HepG2 (cell line): ENCODE measurements at regions not wholly inside any gene's neighbourhood (a gene's known extent, or its start where the extent isn't known, plus 50 kb on each side); places are given as distances from the start of the nearest gene placed in this dataset.

ENCODE experiments used
- ATAC-seq: fragments of 200-7000 bp; cut with Tn5 transposase; 3 replicates; pipeline ENCODE4 v1.9.1; 2020; ENCODE audit warnings: mild to moderate bottlenecking, moderate library complexity
- BruUV-seq: library from RNA; stranded (reverse); fragments of 400-500 nt; replicated peaks from 2 replicates; lab custom pipeline; 2021; lab: Mats Ljungman, UMichigan
- CTCF ChIA-PET: fragments of 300-600 bp; formaldehyde crosslinking; extraction: SDS; loops from one replicate; lab custom pipeline; 2021; ENCODE audit warnings: low total read pairs, inconsistent platforms, low intra/inter-chr PET ratio; lab: Yijun Ruan, JAX
- POLR2A ChIA-PET: fragments of 350-600 bp; sonication (Branson Sonifier 250); formaldehyde crosslinking; loops from one replicate; lab custom pipeline; 2020; ENCODE audit warnings: antibody characterized with exemption, inconsistent platforms; lab: Yijun Ruan, JAX
- DNase-seq: peaks from one replicate; pipeline ENCODE4 v3.0.0-alpha.2; 2015; ENCODE audit warnings: low spot score
- FAIRE-seq: peaks from 3 replicates; lab custom pipeline; 2011; peaks lifted over from hg19 to GRCh38; lab: Jason Lieb, UNC
- H2AFZ ChIP-seq: one replicate; pipeline ENCODE4 v1.6.1; 2011; ENCODE audit warnings: low read length, inconsistent platforms
- H3K27ac ChIP-seq: fragments of 300-600 bp; 3 replicates; pipeline ENCODE4 v1.8.0; 2011; ENCODE audit warnings: mixed run types, mild to moderate bottlenecking, mixed read lengths, low read length, inconsistent platforms; ENCODE audit not compliant: insufficient read depth; ENCODE audit errors: extremely low read length
- H3K27me3 ChIP-seq, 2 experiments: fragments of 200-600 bp in 1 of 2; 2 replicates in 1 of 2; 3 replicates in 1 of 2; pipeline versions ENCODE4 v1.6.0 to v1.8.0; 2011; ENCODE audit warnings: low read length in 2 of 2, mild to moderate bottlenecking in 2 of 2, moderate library complexity in 2 of 2, inconsistent platforms in 1 of 2; ENCODE audit not compliant: insufficient read depth in 2 of 2, control insufficient read depth in 1 of 2
- H3K36me3 ChIP-seq, 2 experiments: fragments of 200-600 bp in 1 of 2; replicated peaks in 1 of 2; 2 replicates in 1 of 2; 3 replicates in 1 of 2; pipeline versions ENCODE4 v1.5.1 to v1.8.0; 2011; ENCODE audit warnings: low read length in 2 of 2, inconsistent platforms in 1 of 2; ENCODE audit not compliant: insufficient read depth in 2 of 2, control insufficient read depth in 1 of 2
- H3K4me1 ChIP-seq: 2 replicates; pipeline ENCODE4 v1.5.1; 2012; ENCODE audit warnings: low read length, inconsistent platforms; ENCODE audit not compliant: insufficient read depth
- H3K4me2 ChIP-seq: 2 replicates; pipeline ENCODE4 v1.6.0; 2011; ENCODE audit warnings: low read depth, low read length, inconsistent platforms
- H3K4me3 ChIP-seq, 3 experiments: fragments of 200-600 bp in 1 of 3; sonication (generic), shearing (Covaris generic) in 1 of 3; replicated peaks in 1 of 3; 2 replicates each; pipeline ENCODE4 v1.5.1; 2011 to 2016; ENCODE audit warnings: low read length in 3 of 3, inconsistent platforms in 2 of 3, low read depth in 2 of 3, mild to moderate bottlenecking in 2 of 3, control low read depth in 1 of 3, mixed read lengths in 1 of 3; ENCODE audit not compliant: insufficient read depth in 1 of 3
- H3K79me2 ChIP-seq: one replicate; pipeline ENCODE4 v1.6.1; 2011; ENCODE audit warnings: low read length, inconsistent platforms; ENCODE audit not compliant: insufficient read depth
- H3K9ac ChIP-seq: 2 replicates; pipeline ENCODE4 v1.6.0; 2011; ENCODE audit warnings: mild to moderate bottlenecking, low read depth, low read length, inconsistent platforms; ENCODE audit not compliant: insufficient read depth
- H3K9me3 ChIP-seq: 2 replicates; pipeline ENCODE4 v1.5.1; 2012; ENCODE audit warnings: mild to moderate bottlenecking, low read length
- H4K20me1 ChIP-seq: 2 replicates; pipeline ENCODE4 v1.6.0; 2011; ENCODE audit warnings: inconsistent platforms, mild to moderate bottlenecking, low read length, moderate library complexity; ENCODE audit not compliant: insufficient read depth
- ATF4 ChIP-seq, 2 experiments: fragments of 450-650 bp in 1 of 2; sonication (generic) in 1 of 2; formaldehyde crosslinking; IDR thresholded peaks; 2 replicates each; pipeline versions ENCODE4 v1.5.0 to v1.8.0; 2020 to 2022; ENCODE audit warnings: mild to moderate bottlenecking in 1 of 2, missing genetic modification reagents in 1 of 2
- ESRRA ChIP-seq: sonication (generic); formaldehyde crosslinking; IDR thresholded peaks from 2 replicates; pipeline ENCODE4 v1.5.1; 2020; ENCODE audit warnings: mild to moderate bottlenecking, low read depth, missing genetic modification reagents
- FIP1L1 ChIP-seq: fragments of 200-400 bp; formaldehyde crosslinking; IDR thresholded peaks from 2 replicates; pipeline ENCODE4 v1.6.1; 2018; ENCODE audit warnings: low read depth, mild to moderate bottlenecking, low read length, moderate library complexity, borderline replicate concordance; ENCODE audit not compliant: insufficient read depth
- GFI1 ChIP-seq: sonication (generic); formaldehyde crosslinking; IDR thresholded peaks from 2 replicates; pipeline ENCODE4 v1.5.0; 2020; ENCODE audit warnings: missing genetic modification reagents, mild to moderate bottlenecking, borderline replicate concordance
- GLMP ChIP-seq: sonication (generic); formaldehyde crosslinking; IDR thresholded peaks from 2 replicates; pipeline ENCODE4 v1.9.0; 2021; ENCODE audit warnings: missing genetic modification reagents, mild to moderate bottlenecking, borderline replicate concordance
- MAFF ChIP-seq: IDR thresholded peaks from 2 replicates; pipeline ENCODE4 v1.6.1; 2011; ENCODE audit warnings: low read depth, low read length, improper control_type of control experiment
- MAFK ChIP-seq, 2 experiments: IDR thresholded peaks in 1 of 2; conservative IDR thresholded peaks in 1 of 2; 2 replicates each; pipeline ENCODE4 v1.6.1; 2011; ENCODE audit warnings: improper control_type of control experiment in 2 of 2, low read length in 2 of 2
- NCOA2 ChIP-seq: sonication (generic); formaldehyde crosslinking; IDR thresholded peaks from 2 replicates; pipeline ENCODE4 v1.8.0; 2022; ENCODE audit warnings: inconsistent platforms
- PCBP1 ChIP-seq: fragments of 200-400 bp; formaldehyde crosslinking; IDR thresholded peaks from 2 replicates; pipeline ENCODE4 v1.6.1; 2017; ENCODE audit warnings: mild to moderate bottlenecking, low read depth, low read length, borderline replicate concordance
- SRSF4 ChIP-seq: fragments of 200-400 bp; formaldehyde crosslinking; IDR thresholded peaks from one replicate; pipeline ENCODE4 v1.6.1; 2018; ENCODE audit warnings: mild to moderate bottlenecking, low read depth, low read length, moderate library complexity; ENCODE audit not compliant: poor library complexity, severe bottlenecking
- TARDBP ChIP-seq: sonication (generic); formaldehyde crosslinking; IDR thresholded peaks from 2 replicates; pipeline ENCODE4 v1.8.0; 2022; ENCODE audit warnings: mild to moderate bottlenecking, missing genetic modification reagents
- ZNF460 ChIP-seq: sonication (generic); formaldehyde crosslinking; IDR thresholded peaks from 2 replicates; pipeline ENCODE4 v1.5.1; 2020; ENCODE audit warnings: missing genetic modification reagents, mild to moderate bottlenecking, borderline replicate concordance
- ZNF703 ChIP-seq: sonication (generic); formaldehyde crosslinking; IDR thresholded peaks from 2 replicates; pipeline ENCODE4 v1.5.1; 2020; ENCODE audit warnings: missing genetic modification reagents, mild to moderate bottlenecking, moderate library complexity, borderline replicate concordance
- WGBS: methylation state at CpG from one replicate; pipeline ENCODE4 v1.1.6; 2017; ENCODE audit warnings: low lambda C conversion rate; 5-methylcytosine and 5-hydroxymethylcytosine counted together
- in situ Hi-C: cut with HindIII; loops from 2 replicates; pipeline ENCODE4 v1.10.0; 2017; ENCODE audit warnings: low pct_unique_long_range_greater_than_20kb; ENCODE audit not compliant: extremely low pct_ligation_motif_present
- intact Hi-C: fragments of 100-400 bp; cut with micrococcal nuclease; formaldehyde crosslinking; loops from one replicate; pipeline ENCODE4 v1.10.0; 2022; ENCODE audit not compliant: unreplicated experiment

- no TSS peak for BruUV-seq
- H3K27me3 ChIP-seq, result no peaks in the 10 kb centered on the region; a peak in 1 of 5 replicates
- TF ChIP-seq SRSF4, result no peak
- no peak for TF ChIP-seq NCOA2 (CRISPR knock-in tag)
- no peak for TF ChIP-seq ZNF460 (CRISPR knock-in tag)
- no peak for TF ChIP-seq FIP1L1
- no peak for TF ChIP-seq ZNF703 (CRISPR knock-in tag)
- no peak for TF ChIP-seq GFI1
- TF ChIP-seq ESRRA, result no peak
- no peak for TF ChIP-seq PCBP1
- no peak overlapping the region for H3K4me3 ChIP-seq
- H3K36me3 ChIP-seq, result no peaks in the 10 kb centered on the region
- POLR2A ChIA-PET, result no interaction called here
- in situ Hi-C loops, result no loop called here
- no peak overlapping the region for H3K27ac ChIP-seq
- H2AFZ ChIP-seq, result no peak overlapping the region
- DNase-seq, result no peak
- H3K9me3 ChIP-seq, result no peaks in the 10 kb centered on the region
- ATAC-seq, result no peak
- FAIRE-seq, result no peak
- H3K4me2 ChIP-seq, result no peak overlapping the region
- H4K20me1 ChIP-seq, result no peaks in the 10 kb centered on the region
- CTCF ChIA-PET, result no interaction called here
- no peaks in the 10 kb centered on the region for H3K79me2 ChIP-seq
- no peak overlapping the region for H3K9ac ChIP-seq
- no peaks in the 10 kb centered on the region for H3K4me1 ChIP-seq
- WGBS, result 0% methylated on average over 1 of the region's 3 CpGs
- intact Hi-C loops, result no loop called here
Observed at GRCh38 chr22:26995235-26995634, 337.8 kb downstream of the MIAT start.

GRCh38 chr22:26996154-26996553 lies 338.8 kb downstream of the MIAT start:
- 0% methylated on average over 2 of the region's 2 CpGs for WGBS
- Histone ChIP-seq H2AFZ (no peak overlapping the region), H3K4me2 (no peak overlapping the region), H3K4me1 (no peaks in the 10 kb centered on the region), H3K4me3 (no peak overlapping the region), H4K20me1 (no peaks in the 10 kb centered on the region), H3K36me3 (no peaks in the 10 kb centered on the region), H3K27ac (no peak overlapping the region), H3K79me2 (no peaks in the 10 kb centered on the region), H3K27me3 (peaks cover 0 to 5% of the 10 kb centered on the region in 2 experiments; a peak in 2 of 5 replicates), H3K9me3 (no peaks in the 10 kb centered on the region), H3K9ac (no peak overlapping the region)
- FAIRE-seq (no peak), DNase-seq (no peak), ATAC-seq (no peak)
- intact Hi-C loops, result no loop called here
- no TSS peak for BruUV-seq
- TF ChIP-seq MAFF (peak; percentile 98), GLMP (CRISPR knock-in tag) (no peak), TARDBP (CRISPR knock-in tag) (no peak), MAFK (conservative IDR thresholded peaks at IDR 0.05 in 1 of 2, IDR thresholded peaks at IDR 0.05 in 1 of 2; ENCODE audit: low read length in 2 of 2) (peak; percentile 95 to 99), ATF4 (CRISPR knock-in tag; IDR thresholded peaks at IDR 0.05) (no peak)
- in situ Hi-C loops, result no loop called here
- POLR2A ChIA-PET, result no interaction called here
- CTCF ChIA-PET, result no interaction called here
